Mucosa of rectum (tissue), 2 donors: ENCODE measurements at regions not wholly inside any gene's neighbourhood (a gene's known extent, or its start where the extent isn't known, plus 50 kb on each side); places are given as distances from the start of the nearest gene placed in this dataset.

ENCODE experiments used
- H3K27ac ChIP-seq, 2 donors: one replicate each; pipeline ENCODE4 v1.7.0; 2013; ENCODE audit warnings: inconsistent platforms in 2 of 2, low read depth in 2 of 2, low read length in 2 of 2
- H3K27me3 ChIP-seq, 2 donors: one replicate each; pipeline ENCODE4 v1.7.0; 2013; ENCODE audit warnings: low read length in 2 of 2; ENCODE audit not compliant: control insufficient read depth in 2 of 2, insufficient read depth in 2 of 2
- H3K36me3 ChIP-seq, 2 donors: one replicate each; pipeline ENCODE4 v1.7.0; 2013; ENCODE audit warnings: low read length in 2 of 2; ENCODE audit not compliant: control insufficient read depth in 2 of 2, insufficient read depth in 2 of 2
- H3K4me1 ChIP-seq, 2 donors: one replicate each; pipeline ENCODE4 v1.7.0; 2013; ENCODE audit warnings: low read length in 2 of 2, mild to moderate bottlenecking in 1 of 2; ENCODE audit not compliant: control insufficient read depth in 2 of 2, insufficient read depth in 2 of 2
- H3K4me3 ChIP-seq, 2 donors: one replicate each; pipeline ENCODE4 v1.7.0; 2013; ENCODE audit warnings: low read length in 2 of 2
- H3K9ac ChIP-seq, 2 donors: one replicate each; pipeline ENCODE4 v1.7.0; 2013; ENCODE audit warnings: low read length in 2 of 2, low read depth in 1 of 2, mild to moderate bottlenecking in 1 of 2
- H3K9me3 ChIP-seq, 2 donors: one replicate each; pipeline ENCODE4 v1.7.0; 2013; ENCODE audit warnings: low read length in 2 of 2; ENCODE audit not compliant: control insufficient read depth in 2 of 2
- donor health status: healthy.
- donor health status: Normal muscosa, but diverticular disease.

- Histone ChIP-seq H3K27me3 (no peaks in the 10 kb centered on the region), H3K27ac (no peak overlapping the region), H3K4me3 (peak overlapping the region; percentile 56 to 62), H3K4me1 (no peaks in the 10 kb centered on the region), H3K9me3 (peaks cover 0 to 3% of the 10 kb centered on the region in 2 donors), H3K36me3 (no peaks in the 10 kb centered on the region), H3K9ac (no peak overlapping the region)
Observed at GRCh38 chr18:26621161-26622026, 73.0 kb upstream of the KCTD1 start.

DNA sequence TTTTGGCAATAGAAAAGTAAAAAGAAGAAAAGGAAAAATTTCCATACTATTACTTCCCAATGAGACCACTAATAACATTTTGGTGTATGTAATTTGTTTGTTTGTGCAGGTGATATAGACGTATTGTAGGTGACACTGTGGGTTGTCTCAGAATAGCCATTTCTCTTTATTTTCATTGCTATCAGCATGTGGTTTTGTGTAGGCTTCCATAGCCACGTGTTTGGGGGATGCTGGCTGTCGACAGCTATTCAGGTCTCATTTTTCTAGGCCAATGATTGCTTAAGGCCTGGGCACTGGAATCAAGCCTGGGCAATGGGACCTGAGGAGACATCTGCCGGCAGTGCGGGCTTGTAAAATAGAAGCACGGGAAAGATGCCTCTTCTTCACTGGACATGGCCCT lies 71.0 kb upstream of the KCTD1 start:
- Histone ChIP-seq H3K27ac (no peak overlapping the region), H3K27me3 (no peaks in the 10 kb centered on the region), H3K36me3 (no peaks in the 10 kb centered on the region)

GRCh38 chr18:26618135-26618534 lies 69.8 kb upstream of the KCTD1 start:
- no peaks in the 10 kb centered on the region for H3K4me1 ChIP-seq
- H3K9ac ChIP-seq = no peak overlapping the region
- no peaks in the 10 kb centered on the region for H3K36me3 ChIP-seq
- no peak overlapping the region for H3K4me3 ChIP-seq
- H3K27me3 ChIP-seq = no peaks in the 10 kb centered on the region
- no peak overlapping the region for H3K27ac ChIP-seq
- no peaks in the 10 kb centered on the region for H3K9me3 ChIP-seq

More for the DNA sequence above, 71.0 kb upstream of the KCTD1 start:
- H3K9ac ChIP-seq = no peak overlapping the region
- H3K4me1 ChIP-seq = no peaks in the 10 kb centered on the region
- H3K4me3 ChIP-seq = no peak overlapping the region
- no peaks in the 10 kb centered on the region for H3K9me3 ChIP-seq

- H3K27ac ChIP-seq = no peak overlapping the region
- no peaks in the 10 kb centered on the region for H3K36me3 ChIP-seq
- H3K4me3 ChIP-seq = no peak overlapping the region
- H3K4me1 ChIP-seq = no peaks in the 10 kb centered on the region
- H3K27me3 ChIP-seq = no peaks in the 10 kb centered on the region
- no peaks in the 10 kb centered on the region for H3K9me3 ChIP-seq
- no peak overlapping the region for H3K9ac ChIP-seq
Observed at GRCh38 chr18:26617151-26617554, 68.8 kb upstream of the KCTD1 start.

GRCh38 chr18:26614374-26614773 lies 66.0 kb upstream of the KCTD1 start:
- Histone ChIP-seq H3K4me3 (no peak overlapping the region), H3K27ac (no peak overlapping the region), H3K36me3 (no peaks in the 10 kb centered on the region), H3K27me3 (no peaks in the 10 kb centered on the region), H3K9me3 (no peaks in the 10 kb centered on the region), H3K9ac (no peak overlapping the region), H3K4me1 (no peaks in the 10 kb centered on the region)
